Panc1 (cell line): ENCODE measurements at regions not wholly inside any gene's neighbourhood (a gene's known extent, or its start where the extent isn't known, plus 50 kb on each side); places are given as distances from the start of the nearest gene placed in this dataset.

Experiments
- CTCF ChIP-seq: fragments of 450-650 bp; IDR thresholded peaks from 2 replicates; pipeline ENCODE4 v1.5.1; 2017; ENCODE audit warnings: mild to moderate bottlenecking
- POLR2AphosphoS5 ChIP-seq: IDR thresholded peaks from 2 replicates; pipeline ENCODE4 v1.6.1; 2012; ENCODE audit warnings: mild to moderate bottlenecking, low read depth, low read length, moderate library complexity
- REST ChIP-seq, 2 experiments: IDR thresholded peaks; 2 replicates each; pipeline ENCODE4 v1.6.1; 2011 to 2012; ENCODE audit warnings: low read depth in 2 of 2, control low read depth in 1 of 2, low read length in 1 of 2, mild to moderate bottlenecking in 1 of 2, moderate library complexity in 1 of 2; ENCODE audit not compliant: insufficient read depth in 1 of 2

GRCh38 chrX:87265518-87265917 is 252.1 kb upstream of the KLHL4 start:
- TF ChIP-seq CTCF: no peak
- no peak for TF ChIP-seq POLR2AphosphoS5
- TF ChIP-seq REST (IDR thresholded peaks at IDR 0.05; ENCODE audit: insufficient read depth in 1 of 2, low read depth in 2 of 2, low read length in 1 of 2): no peak
